Keratinocyte (primary cell): ENCODE measurements at regions not wholly inside any gene's neighbourhood (a gene's known extent, or its start where the extent isn't known, plus 50 kb on each side); places are given as distances from the start of the nearest gene placed in this dataset.

Experiments used
- EZH2 ChIP-seq: IDR thresholded peaks from one replicate; pipeline ENCODE4 v1.6.1; 2012; ENCODE audit warnings: inconsistent platforms, mild to moderate bottlenecking, low read length, moderate library complexity
- TF ChIP-seq, protein P1 (sequence below), 3 experiments: IDR thresholded peaks in 1 of 3; conservative IDR thresholded peaks in 1 of 3; optimal IDR thresholded peaks in 1 of 3; 2 replicates in 2 of 3; 3 replicates in 1 of 3; pipeline versions ENCODE3 to v1.5.1; 2011; ENCODE audit warnings: low read length in 3 of 3, mild to moderate bottlenecking in 3 of 3, moderate library complexity in 2 of 3, control low read depth in 1 of 3, inconsistent platforms in 1 of 3; ENCODE audit not compliant: insufficient read depth in 2 of 3; ENCODE audit errors: extremely low read depth in 1 of 3

GRCh38 chr5:121380066-121380465, 471.6 kb upstream of the FTMT start:
- TF ChIP-seq, protein P1, sequence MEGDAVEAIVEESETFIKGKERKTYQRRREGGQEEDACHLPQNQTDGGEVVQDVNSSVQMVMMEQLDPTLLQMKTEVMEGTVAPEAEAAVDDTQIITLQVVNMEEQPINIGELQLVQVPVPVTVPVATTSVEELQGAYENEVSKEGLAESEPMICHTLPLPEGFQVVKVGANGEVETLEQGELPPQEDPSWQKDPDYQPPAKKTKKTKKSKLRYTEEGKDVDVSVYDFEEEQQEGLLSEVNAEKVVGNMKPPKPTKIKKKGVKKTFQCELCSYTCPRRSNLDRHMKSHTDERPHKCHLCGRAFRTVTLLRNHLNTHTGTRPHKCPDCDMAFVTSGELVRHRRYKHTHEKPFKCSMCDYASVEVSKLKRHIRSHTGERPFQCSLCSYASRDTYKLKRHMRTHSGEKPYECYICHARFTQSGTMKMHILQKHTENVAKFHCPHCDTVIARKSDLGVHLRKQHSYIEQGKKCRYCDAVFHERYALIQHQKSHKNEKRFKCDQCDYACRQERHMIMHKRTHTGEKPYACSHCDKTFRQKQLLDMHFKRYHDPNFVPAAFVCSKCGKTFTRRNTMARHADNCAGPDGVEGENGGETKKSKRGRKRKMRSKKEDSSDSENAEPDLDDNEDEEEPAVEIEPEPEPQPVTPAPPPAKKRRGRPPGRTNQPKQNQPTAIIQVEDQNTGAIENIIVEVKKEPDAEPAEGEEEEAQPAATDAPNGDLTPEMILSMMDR (optimal IDR thresholded peaks at IDR 0.05 in 1 of 3, IDR thresholded peaks at IDR 0.05 in 1 of 3, conservative IDR thresholded peaks at IDR 0.05 in 1 of 3; ENCODE audit: extremely low read depth in 1 of 3, insufficient read depth in 2 of 3, low read length in 3 of 3), result no peak
- TF ChIP-seq EZH2, result no peak
